ENCODE measurements at regions not wholly inside any gene's neighbourhood (a gene's known extent, or its start where the extent isn't known, plus 50 kb on each side); places are given as distances from the start of the nearest gene placed in this dataset.

- no peak for ATAC-seq
- TF ChIP-seq TCF4 (CRISPR knock-in tag; IDR thresholded peaks at IDR 0.05; ENCODE audit: borderline replicate concordance), result no peak
- TF ChIP-seq POU6F1 (CRISPR knock-in tag; IDR thresholded peaks at IDR 0.05; ENCODE audit: borderline replicate concordance, low read depth), result no peak
- TF ChIP-seq ESRRG (CRISPR knock-in tag; IDR thresholded peaks at IDR 0.05), result no peak
- no peak for TF ChIP-seq ZFP3 (CRISPR knock-in tag; IDR thresholded peaks at IDR 0.05)
- TF ChIP-seq ISL1 (CRISPR knock-in tag; IDR thresholded peaks at IDR 0.05), result no peak
- no peak for TF ChIP-seq ARNTL (CRISPR knock-in tag; IDR thresholded peaks at IDR 0.05; ENCODE audit: borderline replicate concordance, low read depth)
- TF ChIP-seq BACH2 (CRISPR knock-in tag; IDR thresholded peaks at IDR 0.05; ENCODE audit: borderline replicate concordance), result no peak
- TF ChIP-seq GLIS3 (CRISPR knock-in tag; IDR thresholded peaks at IDR 0.05), result no peak
- TF ChIP-seq ZNF8 (CRISPR knock-in tag; IDR thresholded peaks at IDR 0.05), result no peak
- no peak for TF ChIP-seq TOX (CRISPR knock-in tag; IDR thresholded peaks at IDR 0.05; ENCODE audit: borderline replicate concordance)
- no peak for TF ChIP-seq ZFP30 (CRISPR knock-in tag; IDR thresholded peaks at IDR 0.05)
- no peak for TF ChIP-seq SNAI2 (CRISPR knock-in tag; IDR thresholded peaks at IDR 0.05)
- TF ChIP-seq CSDC2 (CRISPR knock-in tag; IDR thresholded peaks at IDR 0.05), result no peak
- TF ChIP-seq PATZ1 (CRISPR knock-in tag; IDR thresholded peaks at IDR 0.05; ENCODE audit: borderline replicate concordance), result no peak
- no peak for TF ChIP-seq OSR1 (CRISPR knock-in tag; IDR thresholded peaks at IDR 0.05)
- TF ChIP-seq CSRNP3 (CRISPR knock-in tag; IDR thresholded peaks at IDR 0.05), result no peak
- no peak for TF ChIP-seq PPARA (CRISPR knock-in tag; IDR thresholded peaks at IDR 0.05; ENCODE audit: borderline replicate concordance)
Observed at GRCh38 chr2:238643400-238643907, 204.4 kb upstream of the TWIST2 start.

- TF ChIP-seq RARB (CRISPR knock-in tag; IDR thresholded peaks at IDR 0.05), result peak; percentile 93
- TF ChIP-seq ISL1 (CRISPR knock-in tag; IDR thresholded peaks at IDR 0.05), result peak; percentile 67
- TF ChIP-seq PPARA (CRISPR knock-in tag; IDR thresholded peaks at IDR 0.05; ENCODE audit: borderline replicate concordance), result no peak
- no peak for TF ChIP-seq ZNF8 (CRISPR knock-in tag; IDR thresholded peaks at IDR 0.05)
- no peak for TF ChIP-seq ARNTL (CRISPR knock-in tag; IDR thresholded peaks at IDR 0.05; ENCODE audit: borderline replicate concordance, low read depth)
- no peak for TF ChIP-seq ZFP3 (CRISPR knock-in tag; IDR thresholded peaks at IDR 0.05)
- TF ChIP-seq SNAI2 (CRISPR knock-in tag; IDR thresholded peaks at IDR 0.05), result peak; percentile 59; the same call in 1 of the 2 replicates
- TF ChIP-seq GLIS3 (CRISPR knock-in tag; IDR thresholded peaks at IDR 0.05), result no peak
- peak; percentile 50; the same call in 1 of the 2 replicates for TF ChIP-seq PATZ1 (CRISPR knock-in tag; IDR thresholded peaks at IDR 0.05; ENCODE audit: borderline replicate concordance)
- peak; percentile 99 for TF ChIP-seq ZC3H10 (CRISPR knock-in tag; IDR thresholded peaks at IDR 0.05)
- TF ChIP-seq CREB5 (CRISPR knock-in tag; IDR thresholded peaks at IDR 0.05; ENCODE audit: low read depth), result peak; percentile 16; the same call in 1 of the 2 replicates
- TF ChIP-seq TOX (CRISPR knock-in tag; IDR thresholded peaks at IDR 0.05; ENCODE audit: borderline replicate concordance), result peak; percentile 99
- TF ChIP-seq, protein P1, sequence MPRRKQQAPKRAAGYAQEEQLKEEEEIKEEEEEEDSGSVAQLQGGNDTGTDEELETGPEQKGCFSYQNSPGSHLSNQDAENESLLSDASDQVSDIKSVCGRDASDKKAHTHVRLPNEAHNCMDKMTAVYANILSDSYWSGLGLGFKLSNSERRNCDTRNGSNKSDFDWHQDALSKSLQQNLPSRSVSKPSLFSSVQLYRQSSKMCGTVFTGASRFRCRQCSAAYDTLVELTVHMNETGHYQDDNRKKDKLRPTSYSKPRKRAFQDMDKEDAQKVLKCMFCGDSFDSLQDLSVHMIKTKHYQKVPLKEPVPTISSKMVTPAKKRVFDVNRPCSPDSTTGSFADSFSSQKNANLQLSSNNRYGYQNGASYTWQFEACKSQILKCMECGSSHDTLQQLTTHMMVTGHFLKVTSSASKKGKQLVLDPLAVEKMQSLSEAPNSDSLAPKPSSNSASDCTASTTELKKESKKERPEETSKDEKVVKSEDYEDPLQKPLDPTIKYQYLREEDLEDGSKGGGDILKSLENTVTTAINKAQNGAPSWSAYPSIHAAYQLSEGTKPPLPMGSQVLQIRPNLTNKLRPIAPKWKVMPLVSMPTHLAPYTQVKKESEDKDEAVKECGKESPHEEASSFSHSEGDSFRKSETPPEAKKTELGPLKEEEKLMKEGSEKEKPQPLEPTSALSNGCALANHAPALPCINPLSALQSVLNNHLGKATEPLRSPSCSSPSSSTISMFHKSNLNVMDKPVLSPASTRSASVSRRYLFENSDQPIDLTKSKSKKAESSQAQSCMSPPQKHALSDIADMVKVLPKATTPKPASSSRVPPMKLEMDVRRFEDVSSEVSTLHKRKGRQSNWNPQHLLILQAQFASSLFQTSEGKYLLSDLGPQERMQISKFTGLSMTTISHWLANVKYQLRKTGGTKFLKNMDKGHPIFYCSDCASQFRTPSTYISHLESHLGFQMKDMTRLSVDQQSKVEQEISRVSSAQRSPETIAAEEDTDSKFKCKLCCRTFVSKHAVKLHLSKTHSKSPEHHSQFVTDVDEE (CRISPR knock-in tag; IDR thresholded peaks at IDR 0.05), result no peak
- no peak for TF ChIP-seq ZNF70 (CRISPR knock-in tag; IDR thresholded peaks at IDR 0.05)
- TF ChIP-seq CSDC2 (CRISPR knock-in tag; IDR thresholded peaks at IDR 0.05), result 0 out of 2 replicates have a peak, but pooled peaks have one; percentile 12
- peak; percentile 87 for ATAC-seq
Observed at GRCh38 chr2:238644095-238645081, 203.5 kb upstream of the TWIST2 start.
